HG03103 (cell line): ENCODE measurements at regions not wholly inside any gene's neighbourhood (a gene's known extent, or its start where the extent isn't known, plus 50 kb on each side); places are given as distances from the start of the nearest gene placed in this dataset.

Experiments used
- ATAC-seq: cut with Tn5 transposase; IDR thresholded peaks from one replicate; pipeline ENCODE4 v1.9.1; 2021; ENCODE audit warnings: low read depth; ENCODE audit not compliant: unreplicated experiment

- ATAC-seq, result no peak
These were observed 63.6 kb upstream of the JAK2 start for GRCh38 chr9:4921449-4921848.

- no peak for ATAC-seq
These were observed 63.0 kb upstream of the JAK2 start for GRCh38 chr9:4922101-4922500.

- no peak for ATAC-seq
These were observed 62.3 kb upstream of the JAK2 start for GRCh38 chr9:4922730-4923129.

GRCh38 chr9:4923141-4923540 lies 61.9 kb upstream of the JAK2 start:
- ATAC-seq, result no peak

- peak; percentile 64 for ATAC-seq
These were observed 61.2 kb upstream of the JAK2 start for GRCh38 chr9:4923580-4924544.

GRCh38 chr9:4926239-4926638 lies 58.8 kb upstream of the JAK2 start:
- ATAC-seq, result no peak

- ATAC-seq, result no peak
These were observed 58.0 kb upstream of the JAK2 start for GRCh38 chr9:4927043-4927471.

GRCh38 chr9:4927701-4928100 lies 57.4 kb upstream of the JAK2 start:
- no peak for ATAC-seq

GRCh38 chr9:4929917-4930316 lies 55.2 kb upstream of the JAK2 start:
- no peak for ATAC-seq

GRCh38 chr9:4932681-4933080 lies 52.4 kb upstream of the JAK2 start:
- ATAC-seq, result no peak

- no peak for ATAC-seq
These were observed 51.9 kb upstream of the JAK2 start for GRCh38 chr9:4933177-4933576.

GRCh38 chr9:4933861-4934260 lies 51.2 kb upstream of the JAK2 start:
- ATAC-seq, result no peak

GRCh38 chr9:4935001-4935672 lies 49.9 kb upstream of the JAK2 start:
- no peak for ATAC-seq
